Nucleus accumbens (tissue), 56 donors: ENCODE measurements at regions not wholly inside any gene's neighbourhood (a gene's known extent, or its start where the extent isn't known, plus 50 kb on each side); places are given as distances from the start of the nearest gene placed in this dataset.
A peak's percentile ranks its signal among the peaks of the same experiment; 100 is the strongest.

Source experiments
- DNase-seq, 56 donors: peaks; one replicate each; lab custom pipeline; 2025; lab: John Stamatoyannopoulos, UW

DNA sequence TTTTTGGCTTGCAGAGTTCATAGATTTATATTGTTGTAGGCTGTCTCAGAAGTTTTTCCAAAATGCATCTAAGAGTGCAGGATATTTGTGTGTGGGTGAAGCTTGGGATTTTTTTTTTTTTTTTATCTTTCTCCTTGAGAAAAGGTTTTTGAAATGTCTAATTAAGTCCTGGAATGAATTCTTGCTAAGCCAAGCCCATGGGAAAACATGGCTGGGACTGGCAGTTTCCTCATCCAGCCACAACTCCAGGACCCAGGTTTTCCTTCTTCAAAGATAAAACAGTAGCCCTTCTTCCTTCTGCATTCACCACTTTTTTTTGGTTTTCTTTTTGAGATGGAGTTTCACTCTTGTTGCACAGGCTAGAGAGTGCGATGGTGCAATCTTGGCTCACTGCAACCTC is 242.5 kb upstream of the JAG1 start:
- DNase-seq, result no peak

GRCh38 chr20:10917826-10918225 is 244.0 kb upstream of the JAG1 start:
- DNase-seq, result no peak

GRCh38 chr20:10919396-10920140 is 245.8 kb upstream of the JAG1 start:
- no peak for DNase-seq

DNA sequence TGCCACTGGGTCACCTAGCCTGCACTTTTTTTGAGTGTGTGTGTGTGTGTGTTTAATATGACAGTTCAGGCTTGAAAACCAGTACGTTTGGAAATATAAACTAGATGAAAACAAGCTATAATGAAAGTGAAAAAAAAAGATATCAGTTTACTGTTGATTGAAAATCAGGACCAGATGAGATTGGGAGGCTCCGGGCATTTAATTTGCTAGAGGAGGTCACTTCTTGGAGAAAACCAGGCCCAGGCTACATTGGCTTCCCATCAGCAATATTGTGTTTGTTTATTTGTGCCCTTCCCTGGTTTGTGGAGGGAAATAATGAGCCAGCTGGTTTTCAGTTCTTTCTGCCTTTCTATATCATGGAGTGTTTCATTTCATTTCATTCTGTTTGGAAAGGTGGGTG is 246.6 kb upstream of the JAG1 start:
- DNase-seq, result no peak

DNA sequence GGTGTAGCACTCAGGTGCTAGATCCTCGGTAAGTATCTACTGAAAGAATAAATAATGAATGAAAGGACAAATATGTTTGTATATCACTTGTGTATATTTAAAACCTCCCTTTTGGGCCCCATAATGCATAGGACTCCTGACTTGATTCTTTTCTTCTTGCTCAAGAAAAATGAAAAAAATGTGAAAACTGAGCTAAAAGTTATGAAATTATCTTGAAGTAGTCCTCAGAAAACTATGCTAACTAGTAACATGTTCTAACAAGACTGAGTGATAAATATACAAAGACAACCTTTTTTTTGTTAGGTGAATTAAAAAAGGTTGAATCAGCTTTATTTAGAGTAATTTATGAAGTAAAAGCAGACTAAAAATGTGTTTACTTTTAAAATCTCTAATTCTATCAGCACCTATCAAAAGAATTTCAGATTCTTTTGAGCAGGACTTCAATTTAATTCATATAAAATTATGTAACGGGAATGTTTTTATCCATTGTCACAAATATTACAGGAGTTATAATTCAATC is 247.8 kb upstream of the JAG1 start:
- no peak for DNase-seq

DNA sequence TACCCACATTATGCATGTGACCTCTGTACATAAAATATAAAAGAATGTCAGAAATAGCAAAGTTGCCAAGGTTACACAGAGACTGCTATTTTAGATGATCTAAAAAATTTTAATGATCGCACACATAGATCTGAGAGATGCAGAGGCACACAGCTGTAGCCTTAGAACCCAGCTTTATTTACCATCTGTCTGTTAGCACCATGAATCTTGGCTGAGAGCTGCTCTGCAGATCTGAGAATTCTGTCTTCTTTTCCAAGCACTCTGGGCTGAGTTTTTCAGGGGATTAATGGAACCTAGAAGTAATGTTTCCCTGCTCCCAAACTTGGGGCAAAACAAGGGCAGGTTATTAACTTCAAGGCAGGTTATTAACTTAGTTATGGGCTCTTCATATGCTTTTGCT is 248.7 kb upstream of the JAG1 start:
- DNase-seq, result no peak

DNA sequence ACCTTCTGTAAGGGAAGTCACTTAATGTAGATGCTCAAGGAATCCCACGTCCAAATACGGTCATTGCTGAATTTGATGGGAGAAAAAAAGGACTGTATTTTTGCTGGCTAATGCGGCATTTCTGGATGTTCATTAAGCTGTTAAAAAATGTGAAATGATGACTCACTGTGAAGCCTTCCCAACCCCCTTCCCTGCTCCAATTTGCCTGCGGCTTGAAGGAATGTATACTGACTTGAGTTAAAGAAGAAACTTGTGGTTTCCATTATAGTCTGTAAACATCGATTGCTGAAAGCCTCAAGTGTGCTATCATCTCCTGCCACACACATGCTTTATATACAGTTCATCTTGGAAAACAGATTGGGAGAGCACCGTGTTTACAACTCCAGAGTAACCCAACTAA is 249.1 kb upstream of the JAG1 start:
- DNase-seq, result peak in 1 of 56 donors; percentile 0

GRCh38 chr20:10924644-10925201 is 250.9 kb upstream of the JAG1 start:
- DNase-seq, result no peak

GRCh38 chr20:10925767-10926166 is 252.0 kb upstream of the JAG1 start:
- DNase-seq, result no peak

DNA sequence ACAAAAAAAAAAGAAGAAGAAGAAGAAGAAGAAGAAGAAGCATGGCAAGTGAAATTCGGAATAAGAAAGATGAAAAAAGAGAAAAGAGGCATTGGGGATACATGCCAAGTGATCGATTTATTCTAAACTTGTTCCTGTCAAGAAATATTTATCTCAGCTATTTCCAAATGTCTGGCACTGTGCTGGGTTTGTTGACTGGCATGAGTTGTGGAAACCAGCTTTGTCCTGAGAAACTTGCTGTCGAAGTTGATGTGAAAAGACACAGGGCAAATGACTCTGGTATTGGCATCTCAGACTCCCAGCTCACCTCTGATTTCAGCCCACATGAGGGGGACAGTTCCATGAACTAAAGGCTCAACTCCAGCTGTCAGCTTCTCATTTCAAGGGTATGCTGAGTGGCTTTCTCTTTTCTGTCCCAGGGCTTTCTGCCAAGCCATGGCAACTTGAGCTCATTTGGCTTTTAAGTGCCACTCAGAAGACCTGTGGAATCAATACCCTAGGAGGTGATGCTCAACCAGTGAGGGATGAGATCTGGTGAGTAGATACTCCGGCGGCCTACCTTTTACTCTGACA is 253.3 kb upstream of the JAG1 start:
- DNase-seq, result no peak

DNA sequence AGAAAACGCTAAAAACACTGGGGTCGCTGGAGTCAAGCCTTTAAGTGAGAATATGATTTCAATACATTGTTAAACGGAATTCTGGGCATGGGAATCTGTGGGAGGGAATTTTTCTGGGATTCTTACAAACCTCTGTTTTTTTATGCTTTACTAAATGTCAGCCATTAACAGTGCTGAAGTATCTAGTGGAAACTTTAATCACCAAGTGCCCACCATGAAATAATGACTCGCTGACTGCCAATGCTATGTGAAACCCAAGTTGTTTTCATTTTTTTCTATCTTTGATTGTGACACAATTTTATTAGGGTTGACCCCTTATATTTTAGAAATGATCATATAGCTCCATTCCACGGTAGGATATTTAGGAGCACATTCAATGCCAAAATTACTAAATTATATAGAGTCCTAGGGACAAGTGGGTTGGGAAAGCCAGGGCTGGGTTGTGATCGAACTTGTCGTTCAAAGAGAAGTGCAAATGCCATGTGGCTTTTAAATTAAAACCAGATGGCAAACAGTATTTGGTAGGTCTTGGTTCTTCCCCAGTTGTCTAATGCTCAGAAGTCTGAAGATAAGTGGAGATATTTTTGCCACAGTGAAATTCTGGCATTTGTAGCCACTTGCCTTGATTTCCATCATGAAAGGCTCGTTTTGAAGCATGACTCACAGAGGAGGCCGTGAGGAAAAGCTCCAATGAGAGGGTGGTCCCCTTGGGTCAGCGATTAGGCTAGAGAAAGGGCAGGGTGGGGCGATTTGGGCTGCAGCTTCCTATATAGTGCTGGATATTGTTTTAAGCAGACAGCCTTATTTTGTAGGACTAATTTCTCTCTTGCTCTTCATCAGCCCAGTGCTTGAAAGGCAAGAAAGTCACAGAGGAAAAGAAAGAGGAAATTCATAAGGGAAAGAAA is 254.4 kb upstream of the JAG1 start:
- DNase-seq, result no peak

DNA sequence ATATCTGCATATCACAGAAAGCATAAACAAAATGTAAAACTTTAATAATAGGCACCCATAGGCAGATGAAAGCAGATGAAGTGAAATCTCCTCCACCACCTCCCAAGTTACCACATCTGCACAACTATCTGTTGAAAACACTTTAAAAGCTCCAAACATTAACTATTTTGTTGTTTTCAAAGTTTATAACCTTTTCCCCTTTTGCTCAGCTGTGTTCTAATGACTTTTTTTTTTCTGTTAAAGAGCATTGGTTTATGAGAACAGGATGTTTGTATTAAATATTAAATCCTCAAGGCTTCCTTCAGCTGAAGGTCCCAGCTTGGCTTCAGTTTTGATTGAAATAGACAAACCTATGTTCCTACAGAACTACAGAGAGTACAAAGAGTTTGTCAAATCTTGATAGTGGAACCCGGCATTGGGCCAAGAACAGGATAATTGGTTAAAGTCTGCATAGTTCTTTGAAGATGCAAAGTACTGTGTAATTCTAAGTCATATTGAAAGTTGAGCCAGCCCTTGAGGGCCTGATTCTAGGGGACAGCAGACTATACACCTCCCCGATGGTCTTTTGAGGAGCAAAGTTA is 255.1 kb upstream of the JAG1 start:
- DNase-seq, result no peak

GRCh38 chr20:10935658-10936402 is 262.0 kb upstream of the JAG1 start:
- no peak for DNase-seq

GRCh38 chr20:10936786-10937185 is 263.0 kb upstream of the JAG1 start:
- no peak for DNase-seq

- no peak for DNase-seq
Measured at GRCh38 chr20:10939331-10939941, 265.6 kb upstream of the JAG1 start.

- no peak for DNase-seq
Measured at GRCh38 chr20:10940941-10941340, 267.1 kb upstream of the JAG1 start.

DNA sequence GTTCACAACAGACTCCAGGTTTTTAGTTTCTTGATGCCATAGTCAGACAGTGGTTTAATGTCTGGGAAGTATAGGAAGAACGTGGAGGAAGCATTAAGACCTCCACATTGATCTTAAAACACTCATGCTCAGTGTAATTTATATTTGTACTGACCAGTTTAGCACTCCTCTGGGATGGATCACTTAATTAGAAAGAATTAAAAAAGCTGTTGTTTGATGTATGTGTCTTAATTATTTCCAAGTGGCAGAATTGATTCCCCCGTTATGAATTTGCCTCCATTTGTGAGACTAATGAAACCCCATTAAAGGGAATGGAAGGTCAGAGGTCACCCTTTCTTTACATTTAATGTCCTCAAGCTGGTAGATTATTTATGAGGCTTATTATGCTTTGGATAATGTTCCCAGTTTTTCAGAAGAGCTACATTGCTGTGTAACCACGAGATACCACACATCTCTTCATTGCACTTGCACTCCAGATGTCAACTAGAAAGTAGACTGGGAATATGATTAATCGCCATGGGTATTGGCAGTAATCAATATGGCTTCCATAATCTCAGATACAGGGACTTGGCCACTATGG is 270.0 kb upstream of the JAG1 start:
- no peak for DNase-seq

- DNase-seq, result no peak
Measured at GRCh38 chr20:10946124-10946880, 272.5 kb upstream of the JAG1 start.
